ENCODE measurements at regions not wholly inside any gene's neighbourhood (a gene's known extent, or its start where the extent isn't known, plus 50 kb on each side); places are given as distances from the start of the nearest gene placed in this dataset.

DNA sequence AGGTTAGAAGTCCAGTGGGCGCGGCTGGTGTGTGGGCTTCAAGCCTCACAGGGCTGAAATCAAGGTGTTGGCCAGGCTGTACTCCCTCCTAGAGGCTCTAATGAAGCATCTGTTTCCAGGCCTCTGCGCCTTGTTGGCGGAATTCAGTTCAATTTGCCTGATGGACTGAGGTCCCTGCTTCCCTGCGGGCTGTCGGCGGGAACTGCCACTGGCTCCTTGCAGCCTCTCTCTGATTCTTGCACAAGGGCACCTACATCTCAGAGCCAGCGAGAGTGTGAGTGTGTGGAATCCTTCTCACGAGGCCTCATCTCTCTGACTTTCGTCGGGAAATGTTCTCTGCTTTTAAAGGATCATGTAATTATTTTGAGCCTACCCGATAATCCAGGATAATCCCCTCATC, 128.6 kb downstream of the DLEU7 start:
- H3K4me3 Mint-ChIP-seq, result no peak overlapping the region
- H3K9me3 Mint-ChIP-seq, result peaks cover 12% of the 10 kb centered on the region
- H3K36me3 Mint-ChIP-seq (ENCODE audit: low read depth), result peaks cover 14% of the 10 kb centered on the region
- peaks cover 22% of the 10 kb centered on the region for H3K4me1 Mint-ChIP-seq
- H3K27ac Mint-ChIP-seq, result no peak overlapping the region
- TF ChIP-seq, protein P1, sequence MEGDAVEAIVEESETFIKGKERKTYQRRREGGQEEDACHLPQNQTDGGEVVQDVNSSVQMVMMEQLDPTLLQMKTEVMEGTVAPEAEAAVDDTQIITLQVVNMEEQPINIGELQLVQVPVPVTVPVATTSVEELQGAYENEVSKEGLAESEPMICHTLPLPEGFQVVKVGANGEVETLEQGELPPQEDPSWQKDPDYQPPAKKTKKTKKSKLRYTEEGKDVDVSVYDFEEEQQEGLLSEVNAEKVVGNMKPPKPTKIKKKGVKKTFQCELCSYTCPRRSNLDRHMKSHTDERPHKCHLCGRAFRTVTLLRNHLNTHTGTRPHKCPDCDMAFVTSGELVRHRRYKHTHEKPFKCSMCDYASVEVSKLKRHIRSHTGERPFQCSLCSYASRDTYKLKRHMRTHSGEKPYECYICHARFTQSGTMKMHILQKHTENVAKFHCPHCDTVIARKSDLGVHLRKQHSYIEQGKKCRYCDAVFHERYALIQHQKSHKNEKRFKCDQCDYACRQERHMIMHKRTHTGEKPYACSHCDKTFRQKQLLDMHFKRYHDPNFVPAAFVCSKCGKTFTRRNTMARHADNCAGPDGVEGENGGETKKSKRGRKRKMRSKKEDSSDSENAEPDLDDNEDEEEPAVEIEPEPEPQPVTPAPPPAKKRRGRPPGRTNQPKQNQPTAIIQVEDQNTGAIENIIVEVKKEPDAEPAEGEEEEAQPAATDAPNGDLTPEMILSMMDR (IDR thresholded peaks at IDR 0.05), result no peak
- H3K27me3 Mint-ChIP-seq (ENCODE audit: low read depth, poor library complexity), result no peaks in the 10 kb centered on the region
- DNase-seq, result no peak

DNA sequence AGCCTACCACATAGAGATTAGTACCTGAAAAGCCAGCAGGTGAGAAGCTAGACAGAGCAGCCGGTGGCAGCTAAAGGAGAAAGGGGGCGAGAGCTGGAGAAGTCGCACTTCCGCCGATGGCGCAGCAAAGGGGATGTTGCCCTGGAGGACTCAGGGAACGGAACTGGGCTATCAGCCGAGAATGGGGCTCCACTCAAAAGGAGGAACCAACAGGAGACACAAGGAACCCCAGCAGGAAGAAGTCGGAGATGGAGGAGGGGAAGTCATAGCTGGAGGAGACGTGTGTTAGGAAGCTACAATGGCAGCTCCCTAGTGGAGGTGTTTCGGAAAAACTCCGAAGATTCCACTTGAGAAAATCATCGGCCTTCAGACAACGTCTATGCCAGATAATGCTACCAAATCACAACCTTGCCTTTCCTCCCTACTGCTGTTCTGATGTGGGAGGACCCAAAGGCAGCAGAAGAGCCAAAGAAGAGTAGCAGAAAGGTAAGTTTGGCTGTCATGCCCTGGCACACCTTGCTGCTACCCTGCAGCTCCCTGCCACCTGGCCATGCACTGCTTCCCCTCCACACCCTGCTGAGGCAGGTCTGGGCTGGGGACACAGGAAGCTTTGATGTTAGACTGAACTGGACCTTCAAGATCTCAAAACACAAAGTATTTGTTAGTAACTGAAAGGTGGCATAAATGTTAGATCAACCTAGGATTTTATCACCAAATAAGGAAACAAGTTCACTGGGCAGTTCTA, 127.9 kb downstream of the DLEU7 start:
- H3K9me3 Mint-ChIP-seq, result peaks cover 12% of the 10 kb centered on the region
- H3K27ac Mint-ChIP-seq, result no peak overlapping the region
- no peak for DNase-seq
- H3K4me1 Mint-ChIP-seq, result peaks cover 22% of the 10 kb centered on the region
- TF ChIP-seq, protein P1 (IDR thresholded peaks at IDR 0.05), result no peak
- H3K36me3 Mint-ChIP-seq (ENCODE audit: low read depth), result peaks cover 14% of the 10 kb centered on the region
- no peak overlapping the region for H3K4me3 Mint-ChIP-seq
- no peaks in the 10 kb centered on the region for H3K27me3 Mint-ChIP-seq (ENCODE audit: low read depth, poor library complexity)

DNA sequence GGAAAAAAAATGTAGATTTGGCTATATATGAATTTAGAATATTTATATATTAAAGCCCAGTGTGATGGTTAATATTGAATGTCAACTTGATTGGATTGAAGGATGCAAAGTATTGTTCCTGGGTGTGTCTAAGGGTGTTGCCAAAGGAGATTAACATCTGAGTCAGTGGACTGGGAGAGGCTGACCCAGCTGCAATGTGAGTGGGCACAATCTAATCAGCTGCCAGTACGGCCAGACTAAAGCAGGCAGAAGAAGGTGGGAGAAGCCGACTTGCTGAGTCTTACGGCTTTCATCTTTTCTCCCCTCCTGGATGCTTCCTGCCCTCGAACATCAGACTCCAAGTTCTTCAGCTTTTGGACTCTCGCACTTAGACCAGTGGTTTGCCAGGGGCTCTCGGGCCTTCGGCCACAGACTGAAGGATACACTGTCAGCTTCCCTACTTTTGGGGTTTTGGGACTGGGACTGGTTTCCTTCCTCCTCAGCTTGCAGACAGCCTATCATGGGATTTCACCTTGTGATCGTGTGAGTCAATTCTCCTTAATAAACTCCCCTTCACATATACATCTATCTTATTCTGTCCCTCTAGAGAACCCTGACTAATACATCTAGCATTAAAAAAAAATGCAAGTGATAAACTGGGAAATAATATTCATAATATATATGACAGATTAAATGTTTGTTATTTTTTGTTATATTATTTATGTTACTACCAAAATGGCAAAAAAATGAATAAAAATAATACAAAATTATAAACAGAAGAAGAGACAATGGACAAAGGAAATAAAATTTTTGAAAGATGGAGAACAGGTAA, 122.4 kb downstream of the DLEU7 start:
- Mint-ChIP-seq H3K4me3 (no peak overlapping the region), H3K27me3 (ENCODE audit: low read depth, poor library complexity) (peaks cover 4% of the 10 kb centered on the region), H3K27ac (no peak overlapping the region), H3K9me3 (peaks cover 9% of the 10 kb centered on the region), H3K36me3 (ENCODE audit: low read depth) (peaks cover 5% of the 10 kb centered on the region), H3K4me1 (peaks cover 9% of the 10 kb centered on the region)
- TF ChIP-seq, protein P1 (IDR thresholded peaks at IDR 0.05), result no peak
- no peak for DNase-seq

DNA sequence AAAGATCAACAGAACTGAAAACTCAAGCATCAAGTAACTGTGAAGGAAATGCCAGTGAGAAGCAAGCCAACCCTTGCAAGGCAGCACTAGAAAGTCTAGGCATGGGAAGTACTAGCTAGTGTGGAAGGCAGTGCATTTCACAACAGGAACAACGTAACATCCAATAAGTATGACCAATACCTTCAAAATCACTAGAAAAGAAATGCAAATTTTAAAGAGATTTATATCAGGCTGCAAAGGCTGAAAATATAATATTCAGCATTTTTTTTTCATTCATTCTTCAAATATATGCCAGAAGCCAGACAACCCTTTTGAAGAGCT, 121.9 kb downstream of the DLEU7 start:
- peaks cover 4% of the 10 kb centered on the region for H3K27me3 Mint-ChIP-seq (ENCODE audit: low read depth, poor library complexity)
- H3K36me3 Mint-ChIP-seq (ENCODE audit: low read depth), result peaks cover 5% of the 10 kb centered on the region
- peaks cover 9% of the 10 kb centered on the region for H3K9me3 Mint-ChIP-seq
- H3K27ac Mint-ChIP-seq, result no peak overlapping the region
- TF ChIP-seq, protein P1 (IDR thresholded peaks at IDR 0.05), result no peak
- peaks cover 15% of the 10 kb centered on the region for H3K4me1 Mint-ChIP-seq
- H3K4me3 Mint-ChIP-seq, result no peak overlapping the region
- no peak for DNase-seq

DNA sequence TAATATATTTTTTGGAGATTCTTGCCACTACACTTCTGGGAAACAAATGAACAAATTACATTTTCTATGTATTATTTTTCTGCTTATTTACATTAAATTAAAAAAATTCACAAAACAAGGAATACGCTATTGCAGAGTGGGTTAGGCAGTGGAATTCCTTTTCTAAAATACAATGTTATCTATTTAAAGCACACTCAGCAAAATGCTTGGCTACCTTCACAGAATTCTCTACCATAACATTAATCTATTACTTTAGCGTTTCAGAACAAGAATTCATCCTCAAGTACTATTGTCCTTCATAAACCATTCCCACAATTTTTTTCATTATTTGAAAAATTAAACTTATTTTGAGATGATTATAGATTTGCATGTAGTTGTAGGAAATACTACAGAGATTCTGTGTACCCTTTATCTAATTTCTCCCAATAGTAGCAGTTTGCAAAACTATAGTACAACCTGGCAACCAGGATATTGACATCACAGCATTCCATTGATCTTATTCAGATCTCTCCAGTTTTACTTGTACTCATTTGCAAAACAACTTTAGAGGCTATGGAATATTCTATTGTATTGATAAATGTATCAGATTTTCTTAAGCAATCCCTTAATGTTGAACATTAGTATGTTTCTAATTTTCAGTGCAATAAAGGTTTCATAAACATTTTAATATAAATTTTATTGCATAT, 120.9 kb downstream of the DLEU7 start:
- H3K9me3 Mint-ChIP-seq, result peaks cover 9% of the 10 kb centered on the region
- H3K27me3 Mint-ChIP-seq (ENCODE audit: low read depth, poor library complexity), result peaks cover 4% of the 10 kb centered on the region
- H3K27ac Mint-ChIP-seq, result no peak overlapping the region
- no peak overlapping the region for H3K4me3 Mint-ChIP-seq
- peaks cover 22% of the 10 kb centered on the region for H3K4me1 Mint-ChIP-seq
- TF ChIP-seq, protein P1 (IDR thresholded peaks at IDR 0.05), result no peak
- no peak for DNase-seq
- peaks cover 5% of the 10 kb centered on the region for H3K36me3 Mint-ChIP-seq (ENCODE audit: low read depth)

All from nephron progenitor cell (in vitro differentiated cells).